NCI-H1048 (cell line): ENCODE measurements at regions not wholly inside any gene's neighbourhood (a gene's known extent, or its start where the extent isn't known, plus 50 kb on each side); places are given as distances from the start of the nearest gene placed in this dataset.
"Not testable (repeated sequence)": the region's sequence is repeated elsewhere in the genome, so short reads cannot be mapped to it uniquely, and the experiment has no call there.

Source experiments
- DNase-seq: peaks from one replicate; lab custom pipeline; 2025; lab: John Stamatoyannopoulos, UW

GRCh38 chr7:86201767-86202166 is 441.9 kb upstream of the GRM3 start:
- DNase-seq: no peak

DNA sequence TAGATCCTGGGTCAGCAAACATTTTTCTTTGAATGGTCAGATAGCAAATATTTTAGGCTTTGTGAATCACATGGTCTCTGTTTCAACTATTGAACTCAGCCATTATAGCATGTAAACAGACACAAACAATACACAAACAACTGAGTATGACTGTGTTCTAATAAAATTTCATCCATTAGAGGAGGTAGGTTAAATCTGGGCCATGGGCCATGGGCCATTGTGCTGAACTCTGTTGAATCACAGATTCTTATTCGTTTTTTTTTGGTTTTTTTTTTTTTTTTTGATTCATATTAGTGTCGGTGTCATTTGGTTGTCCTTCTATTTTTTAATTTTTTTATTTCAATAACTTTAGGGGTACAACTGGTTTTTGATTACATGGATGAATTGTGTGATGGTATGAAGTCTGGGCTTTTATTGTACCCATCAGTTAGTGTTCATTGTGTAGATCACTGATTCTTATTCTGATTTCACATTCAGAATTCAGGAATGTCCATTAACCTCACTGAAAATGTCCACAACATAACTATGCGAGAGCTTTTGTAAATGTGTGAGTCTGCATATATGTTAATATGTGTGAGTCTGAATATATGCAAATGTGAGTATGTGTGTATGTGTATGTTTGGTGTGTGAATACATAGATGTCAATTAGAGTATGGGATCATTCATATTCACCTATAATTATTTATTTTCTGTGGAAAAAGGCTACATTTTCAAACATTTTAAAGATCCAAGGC is 443.7 kb upstream of the GRM3 start:
- DNase-seq: no peak

- DNase-seq: no peak
These were observed 453.4 kb upstream of the GRM3 start for GRCh38 chr7:86190351-86190750.

DNA sequence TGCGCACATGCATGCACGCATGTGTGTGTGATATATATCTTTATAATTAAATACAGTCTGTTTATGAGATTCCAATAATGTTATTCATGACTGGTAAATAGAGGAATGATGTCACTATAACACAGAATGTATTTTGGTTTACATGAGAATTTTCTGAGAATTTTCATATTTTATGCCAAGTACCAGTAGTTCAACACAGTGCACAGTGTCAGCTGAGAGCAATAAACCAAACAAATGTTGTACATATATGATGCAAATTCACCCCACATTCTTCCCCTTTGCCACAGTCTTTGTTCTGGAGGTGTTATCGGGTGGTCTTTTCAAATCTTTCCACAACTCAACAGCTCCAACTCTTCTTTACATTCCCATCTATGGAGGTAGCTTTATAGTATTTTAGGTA is 462.2 kb upstream of the GRM3 start:
- no peak for DNase-seq

- no peak for DNase-seq
These were observed 478.9 kb upstream of the GRM3 start for GRCh38 chr7:86164827-86165226.

DNA sequence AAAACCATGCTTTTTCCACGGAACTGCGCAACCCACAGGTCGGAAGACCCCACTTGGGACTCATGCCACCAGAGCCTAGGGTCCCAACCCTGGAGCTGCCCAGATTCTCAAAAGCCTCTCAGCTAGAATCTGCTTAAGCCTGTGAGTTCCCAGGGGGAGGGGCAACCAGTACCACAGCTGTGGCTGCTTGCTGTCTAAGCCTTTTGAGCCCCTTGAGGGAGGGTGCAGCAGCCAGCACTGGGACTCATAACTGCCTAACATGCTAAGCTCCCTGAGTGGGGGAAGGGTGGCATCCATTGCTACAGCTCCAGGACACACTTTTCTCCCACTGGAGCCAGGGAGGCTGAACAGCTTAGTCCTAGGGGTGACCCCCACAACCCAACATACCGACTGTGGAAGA is 485.6 kb upstream of the GRM3 start:
- DNase-seq: no peak

GRCh38 chr7:86155623-86156022 is 488.1 kb upstream of the GRM3 start:
- no peak for DNase-seq

DNA sequence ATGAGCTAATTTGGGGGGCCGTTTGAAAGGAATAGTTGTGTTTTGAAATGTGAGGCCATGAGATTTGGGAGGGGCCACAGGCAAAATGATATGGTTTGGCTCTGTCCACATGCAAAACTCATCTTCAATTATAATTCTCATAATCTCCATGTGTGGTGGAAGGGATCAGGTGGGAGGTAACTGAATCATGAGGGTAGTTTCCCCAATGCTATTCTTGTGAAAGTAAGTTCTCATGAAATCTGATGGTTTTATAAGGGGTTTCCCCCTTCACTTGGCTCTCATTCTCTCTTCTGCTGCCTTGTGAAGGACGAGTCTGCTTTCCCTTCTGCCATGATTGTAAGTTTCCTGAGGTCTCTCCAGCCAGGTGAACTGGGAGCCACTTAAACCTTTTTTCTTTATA is 490.8 kb upstream of the GRM3 start:
- DNase-seq: no peak

DNA sequence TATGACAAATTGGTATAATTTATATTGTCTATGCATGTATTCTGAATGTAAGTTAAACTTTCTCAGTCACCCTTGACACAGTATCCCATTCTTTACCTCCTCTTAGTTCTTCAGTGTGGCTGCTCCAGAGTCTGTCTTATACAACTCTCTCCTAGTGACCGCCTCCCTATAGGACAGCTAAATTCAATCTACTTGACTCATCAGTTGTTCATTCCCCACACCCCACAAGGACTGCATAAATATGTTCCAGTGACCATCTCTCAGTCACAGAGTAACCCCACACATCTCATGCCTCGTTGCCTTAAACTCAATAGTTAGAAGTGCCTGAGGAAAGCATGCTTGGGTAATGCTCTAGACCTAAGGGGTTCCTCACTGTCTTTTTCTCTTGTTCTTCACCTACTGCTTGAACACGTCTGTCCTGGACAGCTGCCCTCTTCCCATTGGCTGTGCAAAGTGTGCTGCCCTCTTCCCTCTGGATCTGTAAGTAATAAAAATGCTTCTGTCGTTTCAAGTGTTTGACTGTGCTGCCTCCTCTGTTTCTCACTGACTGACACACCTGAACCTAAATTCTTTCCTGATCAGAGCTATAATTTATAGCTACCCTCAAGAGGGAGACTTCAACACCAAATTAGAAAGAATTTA is 494.6 kb upstream of the GRM3 start:
- no peak for DNase-seq

GRCh38 chr7:86148501-86148900 is 495.2 kb upstream of the GRM3 start:
- DNase-seq: no peak

GRCh38 chr7:86137343-86137742 is 506.4 kb upstream of the GRM3 start:
- no peak for DNase-seq

DNA sequence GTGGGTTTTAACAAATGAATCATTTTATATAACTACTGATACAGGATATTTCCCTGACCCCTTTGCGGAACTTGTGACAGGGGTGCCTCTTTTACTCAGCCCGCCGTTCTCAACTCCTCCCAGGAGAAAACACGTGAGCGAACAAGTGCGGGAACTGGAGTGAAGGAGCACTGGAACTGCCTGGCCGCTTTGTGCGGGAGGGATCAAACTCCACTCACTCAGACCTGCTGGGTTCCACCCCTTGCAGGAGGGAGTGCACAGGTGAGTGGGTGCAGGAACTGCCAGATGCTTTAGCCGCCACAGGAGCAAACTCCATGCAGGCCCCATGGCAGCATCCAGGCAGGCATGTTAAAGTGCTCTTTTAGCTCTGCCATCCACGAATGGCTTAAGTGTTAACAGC is 513.4 kb upstream of the GRM3 start:
- no peak for DNase-seq

- DNase-seq: no peak
These were observed 520.2 kb upstream of the GRM3 start for GRCh38 chr7:86123476-86123875.

- no peak for DNase-seq
These were observed 549.5 kb upstream of the GRM3 start for GRCh38 chr7:86094166-86094669.

DNA sequence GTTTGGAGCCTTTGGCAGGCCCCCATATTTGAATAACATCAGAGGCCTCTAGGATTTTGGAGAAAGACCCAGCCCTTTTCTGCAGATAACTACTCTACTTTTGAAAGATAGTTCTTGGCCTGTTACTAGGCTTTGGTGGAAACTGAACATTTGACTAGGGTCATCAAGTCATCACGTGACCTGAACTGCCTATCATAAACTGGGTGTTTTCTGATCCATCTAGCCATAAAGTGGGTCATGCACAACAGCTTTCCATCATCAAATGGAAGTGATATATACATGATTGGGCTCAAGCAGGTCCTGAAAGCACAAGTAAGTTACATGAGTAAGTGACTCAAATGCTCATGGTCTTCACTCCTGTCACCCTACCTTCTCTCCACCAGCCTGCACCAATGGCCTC is 552.3 kb upstream of the GRM3 start:
- no peak for DNase-seq

- no peak for DNase-seq
These were observed 554.3 kb upstream of the GRM3 start for GRCh38 chr7:86089455-86089854.

DNA sequence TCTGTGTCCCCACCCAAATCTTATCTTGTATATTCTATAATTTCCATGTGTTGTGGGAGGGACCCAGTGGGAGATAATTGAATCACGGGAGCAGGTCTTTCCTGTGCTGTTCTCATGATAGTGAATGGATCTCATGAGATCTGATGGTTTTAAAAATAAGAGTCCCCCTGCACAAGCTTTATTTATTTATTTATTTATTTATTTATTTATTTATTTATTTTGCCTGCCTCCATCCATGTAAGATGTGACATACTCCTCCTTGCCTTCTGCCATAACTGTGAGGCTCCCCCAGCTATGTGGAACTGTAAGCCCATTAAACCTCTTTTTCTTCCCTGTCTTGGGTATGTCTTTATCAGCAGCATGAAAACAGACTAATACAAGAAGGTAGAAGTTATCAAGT is 579.1 kb upstream of the GRM3 start:
- not testable (repeated sequence) for DNase-seq

- DNase-seq: no peak
These were observed 585.1 kb upstream of the GRM3 start for GRCh38 chr7:86058649-86059048.

GRCh38 chr7:86050918-86051317 is 592.8 kb upstream of the GRM3 start:
- no peak for DNase-seq

DNA sequence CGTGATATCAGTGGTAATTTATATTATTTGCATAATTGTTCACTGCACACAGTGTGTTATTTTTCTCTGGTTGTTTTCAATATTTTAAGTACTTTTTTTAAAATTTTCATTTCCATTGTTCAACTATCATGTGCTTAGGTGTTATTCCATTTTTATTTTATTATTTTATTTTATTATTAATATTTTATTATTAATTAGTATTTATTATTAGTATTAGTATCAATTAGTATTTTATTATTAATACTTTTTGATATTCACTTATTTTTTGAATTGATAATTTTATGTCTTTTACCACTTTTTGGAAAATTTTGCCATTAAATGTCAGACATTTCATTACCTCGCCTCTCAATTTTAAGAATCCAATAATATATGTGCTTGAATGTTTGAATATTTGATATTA is 593.8 kb upstream of the GRM3 start:
- DNase-seq: no peak

GRCh38 chr7:86045197-86045596 is 598.5 kb upstream of the GRM3 start:
- not testable (repeated sequence) for DNase-seq

- no peak for DNase-seq
These were observed 617.9 kb upstream of the GRM3 start for GRCh38 chr7:86025807-86026206.

- no peak for DNase-seq
These were observed 630.0 kb upstream of the GRM3 start for GRCh38 chr7:86013662-86014061.

- DNase-seq: no peak
These were observed 630.7 kb upstream of the GRM3 start for GRCh38 chr7:86012971-86013370.
